ENCODE measurements at regions not wholly inside any gene's neighbourhood (a gene's known extent, or its start where the extent isn't known, plus 50 kb on each side); places are given as distances from the start of the nearest gene placed in this dataset.

- Histone ChIP-seq H3K4me3 (ENCODE audit: low read length) (no peak overlapping the region), H3K27ac (ENCODE audit: low read depth, low read length) (no peak overlapping the region), H3K4me2 (ENCODE audit: low read length) (no peak overlapping the region), H3K9me2 (replicated peaks; ENCODE audit: control insufficient read depth, low read length) (no peaks in the 10 kb centered on the region), H3K9me3 (ENCODE audit: control insufficient read depth, insufficient read depth, low read length) (no peaks in the 10 kb centered on the region), H3K79me2 (ENCODE audit: control insufficient read depth, low read length) (no peaks in the 10 kb centered on the region), H3K36me3 (ENCODE audit: control insufficient read depth, low read length) (no peaks in the 10 kb centered on the region), H3K27me3 (ENCODE audit: control insufficient read depth, low read length) (peaks cover 65% of the 10 kb centered on the region), H4K20me1 (ENCODE audit: control insufficient read depth, insufficient read depth, low read depth, low read length) (no peaks in the 10 kb centered on the region), H3F3A (ENCODE audit: control insufficient read depth, insufficient read depth) (no peaks in the 10 kb centered on the region), H3K4me1 (ENCODE audit: control insufficient read depth, low read length) (peaks cover 5% of the 10 kb centered on the region; the same call in 1 of the 2 replicates)
- no peak for TF ChIP-seq EZH2phosphoT487 (IDR thresholded peaks at IDR 0.05; ENCODE audit: borderline replicate concordance, low read length)
- TF ChIP-seq, protein P1, sequence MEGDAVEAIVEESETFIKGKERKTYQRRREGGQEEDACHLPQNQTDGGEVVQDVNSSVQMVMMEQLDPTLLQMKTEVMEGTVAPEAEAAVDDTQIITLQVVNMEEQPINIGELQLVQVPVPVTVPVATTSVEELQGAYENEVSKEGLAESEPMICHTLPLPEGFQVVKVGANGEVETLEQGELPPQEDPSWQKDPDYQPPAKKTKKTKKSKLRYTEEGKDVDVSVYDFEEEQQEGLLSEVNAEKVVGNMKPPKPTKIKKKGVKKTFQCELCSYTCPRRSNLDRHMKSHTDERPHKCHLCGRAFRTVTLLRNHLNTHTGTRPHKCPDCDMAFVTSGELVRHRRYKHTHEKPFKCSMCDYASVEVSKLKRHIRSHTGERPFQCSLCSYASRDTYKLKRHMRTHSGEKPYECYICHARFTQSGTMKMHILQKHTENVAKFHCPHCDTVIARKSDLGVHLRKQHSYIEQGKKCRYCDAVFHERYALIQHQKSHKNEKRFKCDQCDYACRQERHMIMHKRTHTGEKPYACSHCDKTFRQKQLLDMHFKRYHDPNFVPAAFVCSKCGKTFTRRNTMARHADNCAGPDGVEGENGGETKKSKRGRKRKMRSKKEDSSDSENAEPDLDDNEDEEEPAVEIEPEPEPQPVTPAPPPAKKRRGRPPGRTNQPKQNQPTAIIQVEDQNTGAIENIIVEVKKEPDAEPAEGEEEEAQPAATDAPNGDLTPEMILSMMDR (IDR thresholded peaks at IDR 0.05; ENCODE audit: low read depth, low read length, poor library complexity, severe bottlenecking): no peak
Observed at GRCh38 chr14:22304326-22304725, 284.7 kb downstream of the DAD1 start.

DNA sequence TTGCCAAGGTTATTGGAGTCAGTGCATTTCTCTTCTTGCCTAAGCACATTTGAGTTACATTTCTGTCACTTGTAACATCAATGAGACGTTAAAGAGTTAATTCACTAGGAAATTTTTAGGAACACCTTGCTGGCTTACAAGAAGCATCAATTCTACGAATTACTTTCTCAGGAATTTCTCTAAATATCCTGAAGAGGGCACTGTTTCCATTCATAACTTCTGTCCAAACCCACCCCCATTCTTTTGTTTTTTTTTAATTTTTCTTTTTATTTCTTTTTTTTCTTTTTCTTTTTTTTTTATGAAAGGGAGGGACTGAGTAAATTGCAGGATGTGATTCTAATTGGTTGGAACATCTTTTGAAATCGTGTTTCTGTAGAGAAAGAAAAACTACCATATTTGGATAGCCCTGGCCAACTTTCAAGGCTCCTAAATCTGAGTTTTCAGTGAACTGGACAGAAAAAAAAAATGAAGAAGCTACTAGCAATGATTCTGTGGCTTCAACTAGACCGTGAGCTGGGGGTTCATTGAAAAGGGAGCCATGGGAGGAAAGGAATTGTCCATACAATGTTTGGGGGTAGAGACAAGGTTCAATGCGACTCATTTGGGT is 285.3 kb downstream of the DAD1 start:
- no peak overlapping the region for H3K4me2 ChIP-seq (ENCODE audit: low read length)
- H3K9me2 ChIP-seq (replicated peaks; ENCODE audit: control insufficient read depth, low read length): no peaks in the 10 kb centered on the region
- peaks cover 65% of the 10 kb centered on the region for H3K27me3 ChIP-seq (ENCODE audit: control insufficient read depth, low read length)
- no peak for TF ChIP-seq EZH2phosphoT487 (IDR thresholded peaks at IDR 0.05; ENCODE audit: borderline replicate concordance, low read length)
- TF ChIP-seq, protein P1 (IDR thresholded peaks at IDR 0.05; ENCODE audit: low read depth, low read length, poor library complexity, severe bottlenecking): peak; percentile 47
- no peaks in the 10 kb centered on the region for H3K9me3 ChIP-seq (ENCODE audit: control insufficient read depth, insufficient read depth, low read length)
- H3K27ac ChIP-seq (ENCODE audit: low read depth, low read length): no peak overlapping the region
- H3K79me2 ChIP-seq (ENCODE audit: control insufficient read depth, low read length): no peaks in the 10 kb centered on the region
- H4K20me1 ChIP-seq (ENCODE audit: control insufficient read depth, insufficient read depth, low read depth, low read length): no peaks in the 10 kb centered on the region
- no peak overlapping the region for H3K4me3 ChIP-seq (ENCODE audit: low read length)
- no peaks in the 10 kb centered on the region for H3F3A ChIP-seq (ENCODE audit: control insufficient read depth, insufficient read depth)
- H3K4me1 ChIP-seq (ENCODE audit: control insufficient read depth, low read length): peaks cover 5% of the 10 kb centered on the region; the same call in 1 of the 2 replicates
- no peaks in the 10 kb centered on the region for H3K36me3 ChIP-seq (ENCODE audit: control insufficient read depth, low read length)

GRCh38 chr14:22300646-22301045 is 288.4 kb downstream of the DAD1 start:
- Histone ChIP-seq H3K27ac (ENCODE audit: low read depth, low read length) (no peak overlapping the region), H3K4me2 (ENCODE audit: low read length) (no peak overlapping the region), H3K4me3 (ENCODE audit: low read length) (no peak overlapping the region), H3F3A (ENCODE audit: control insufficient read depth, insufficient read depth) (no peaks in the 10 kb centered on the region), H4K20me1 (ENCODE audit: control insufficient read depth, insufficient read depth, low read depth, low read length) (no peaks in the 10 kb centered on the region), H3K27me3 (ENCODE audit: control insufficient read depth, low read length) (peaks cover 55% of the 10 kb centered on the region), H3K4me1 (ENCODE audit: control insufficient read depth, low read length) (peaks cover 2% of the 10 kb centered on the region; the same call in 1 of the 2 replicates), H3K9me2 (replicated peaks; ENCODE audit: control insufficient read depth, low read length) (no peaks in the 10 kb centered on the region), H3K36me3 (ENCODE audit: control insufficient read depth, low read length) (no peaks in the 10 kb centered on the region), H3K9me3 (ENCODE audit: control insufficient read depth, insufficient read depth, low read length) (no peaks in the 10 kb centered on the region), H3K79me2 (ENCODE audit: control insufficient read depth, low read length) (no peaks in the 10 kb centered on the region)
- TF ChIP-seq, protein P1 (IDR thresholded peaks at IDR 0.05; ENCODE audit: low read depth, low read length, poor library complexity, severe bottlenecking): no peak
- no peak for TF ChIP-seq EZH2phosphoT487 (IDR thresholded peaks at IDR 0.05; ENCODE audit: borderline replicate concordance, low read length)

All from DOHH2 (cell line).